Caco-2 (cell line): ENCODE measurements at regions not wholly inside any gene's neighbourhood (a gene's known extent, or its start where the extent isn't known, plus 50 kb on each side); places are given as distances from the start of the nearest gene placed in this dataset.

ENCODE experiments used
- BruUV-seq: library from RNA; stranded (reverse); fragments of 400-500 nt; replicated peaks from 2 replicates; lab custom pipeline; 2021; lab: Mats Ljungman, UMichigan
- CTCF ChIA-PET: fragments of 300-600 bp; sonication (Branson Sonifier 250); formaldehyde crosslinking; loops from one replicate; lab custom pipeline; 2022; ENCODE audit warnings: antibody characterized with exemption; lab: Charles Lee
- POLR2A ChIA-PET: fragments of 300-600 bp; sonication (Branson Sonifier 250); formaldehyde crosslinking; loops from one replicate; lab custom pipeline; 2022; ENCODE audit warnings: antibody characterized with exemption; lab: Charles Lee
- DNase-seq, 2 experiments: peaks; one replicate each; pipeline versions ENCODE4 v3.0.0 to v3.0.0-alpha.2; 2020 to 2022
- H3K27me3 ChIP-seq: replicated peaks from 2 replicates; pipeline ENCODE4 v1.6.0; 2011; ENCODE audit warnings: low read length; ENCODE audit not compliant: control insufficient read depth, insufficient read depth
- H3K36me3 ChIP-seq: 2 replicates; pipeline ENCODE4 v1.5.1; 2011; ENCODE audit warnings: low read length; ENCODE audit not compliant: control insufficient read depth, insufficient read depth
- H3K4me1 ChIP-seq: fragments of 250-450 bp; sonication (Bioruptor Pico); 2 replicates; pipeline ENCODE4 v1.5.1; 2020; ENCODE audit warnings: mild to moderate bottlenecking
- H3K4me3 ChIP-seq: 2 replicates; pipeline ENCODE4 v1.5.1; 2011; ENCODE audit warnings: low read depth, mild to moderate bottlenecking, control low read depth, low read length
- H3K9me3 ChIP-seq: fragments of 250-450 bp; sonication (Bioruptor Pico); 2 replicates; pipeline ENCODE4 v1.5.1; 2020; ENCODE audit warnings: mild to moderate bottlenecking, moderate library complexity
- H3K27ac Mint-ChIP-seq: one replicate; pipeline ENCODE4 v1.8.0; 2022; ENCODE audit warnings: mixed read lengths; ENCODE audit not compliant: unreplicated experiment
- H3K27me3 Mint-ChIP-seq: one replicate; pipeline ENCODE4 v1.8.0; 2022; ENCODE audit warnings: mixed read lengths; ENCODE audit not compliant: insufficient read depth, unreplicated experiment
- H3K36me3 Mint-ChIP-seq: one replicate; pipeline ENCODE4 v1.8.0; 2022; ENCODE audit warnings: mild to moderate bottlenecking, mixed read lengths; ENCODE audit not compliant: insufficient read depth, unreplicated experiment
- H3K4me1 Mint-ChIP-seq: one replicate; pipeline ENCODE4 v1.8.0; 2022; ENCODE audit warnings: low read depth, mixed read lengths; ENCODE audit not compliant: unreplicated experiment
- H3K4me3 Mint-ChIP-seq: one replicate; pipeline ENCODE4 v1.8.0; 2022; ENCODE audit warnings: mild to moderate bottlenecking, moderate library complexity, mixed read lengths; ENCODE audit not compliant: unreplicated experiment
- H3K9me3 Mint-ChIP-seq: one replicate; pipeline ENCODE4 v1.8.0; 2022; ENCODE audit warnings: mixed read lengths; ENCODE audit not compliant: unreplicated experiment
- CTCF ChIP-seq, 2 experiments: fragments of 200-600 bp in 1 of 2; IDR thresholded peaks; 1 replicate in 1 of 2; 2 replicates in 1 of 2; pipeline versions ENCODE4 v1.5.1 to v1.8.0; 2011 to 2022; ENCODE audit warnings: antibody characterized with exemption in 1 of 2, control low read depth in 1 of 2, inconsistent platforms in 1 of 2, low read depth in 1 of 2, low read length in 1 of 2, mild to moderate bottlenecking in 1 of 2, moderate library complexity in 1 of 2; ENCODE audit not compliant: insufficient read depth in 1 of 2, severe bottlenecking in 1 of 2, unreplicated experiment in 1 of 2
- intact Hi-C: fragments of 100-400 bp; cut with micrococcal nuclease; formaldehyde crosslinking; loops from one replicate; pipeline ENCODE4 v1.10.0; 2022; ENCODE audit not compliant: unreplicated experiment

DNA sequence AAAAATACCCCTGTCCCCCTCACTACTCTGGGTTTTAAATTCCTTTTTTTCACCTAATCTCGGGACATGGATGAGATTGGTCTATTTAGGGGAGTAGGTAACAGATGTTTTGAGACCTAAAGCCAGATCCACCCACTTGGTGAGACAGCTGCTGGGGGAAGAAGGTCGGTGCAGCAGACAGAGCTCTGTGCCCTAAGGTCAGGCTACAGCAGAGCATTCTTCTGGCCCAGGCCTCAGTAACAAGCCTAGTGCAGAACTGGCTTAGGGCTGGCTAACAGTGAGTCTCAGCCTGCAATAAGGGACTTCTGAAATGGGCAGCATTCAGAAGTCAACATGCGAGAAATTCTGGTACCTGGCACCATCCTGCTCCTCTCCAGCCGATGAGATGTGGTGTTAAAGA, 444.9 kb upstream of the KIRREL3 start:
- intact Hi-C loops: no loop called here
- ChIA-PET CTCF (no interaction called here), POLR2A (no interaction called here)
- H3K4me3 ChIP-seq: no peak overlapping the region
- H3K36me3 Mint-ChIP-seq: no peaks in the 10 kb centered on the region
- H3K27ac Mint-ChIP-seq: no peak overlapping the region
- no peak for TF ChIP-seq CTCF (IDR thresholded peaks at IDR 0.05; ENCODE audit: insufficient read depth in 1 of 2, low read depth in 1 of 2, low read length in 1 of 2, severe bottlenecking in 1 of 2, unreplicated experiment in 1 of 2)
- DNase-seq: no peak
- H3K27me3 Mint-ChIP-seq: peaks cover 10% of the 10 kb centered on the region
- BruUV-seq: no TSS peak
- no peaks in the 10 kb centered on the region for H3K9me3 Mint-ChIP-seq
- no peaks in the 10 kb centered on the region for H3K27me3 ChIP-seq
- H3K9me3 ChIP-seq: no peaks in the 10 kb centered on the region
- H3K36me3 ChIP-seq: no peaks in the 10 kb centered on the region
- H3K4me1 Mint-ChIP-seq: no peaks in the 10 kb centered on the region
- H3K4me3 Mint-ChIP-seq: no peak overlapping the region
- no peaks in the 10 kb centered on the region for H3K4me1 ChIP-seq

DNA sequence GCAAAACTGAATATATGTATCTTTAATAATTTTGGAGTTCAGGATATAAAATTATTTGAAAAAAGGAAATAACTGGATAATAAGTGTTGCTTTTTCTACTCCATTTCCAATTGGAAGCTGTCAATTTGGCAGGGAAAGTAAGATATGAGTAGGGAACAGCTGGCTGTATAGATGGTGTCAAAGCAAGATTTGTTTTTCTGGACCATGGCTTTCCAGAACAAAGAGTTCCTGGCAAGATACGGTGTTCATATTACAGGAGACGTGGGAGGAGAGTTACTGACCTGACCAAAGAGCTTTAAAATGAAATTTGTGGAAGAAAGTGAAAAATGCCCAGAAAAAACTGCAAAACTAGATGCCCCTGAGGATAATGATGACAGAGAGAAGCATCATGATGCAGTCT, 442.7 kb upstream of the KIRREL3 start:
- POLR2A ChIA-PET: no interaction called here
- no peaks in the 10 kb centered on the region for H3K27me3 ChIP-seq
- no peak overlapping the region for H3K4me3 ChIP-seq
- DNase-seq: no peak
- H3K4me1 ChIP-seq: no peaks in the 10 kb centered on the region
- Mint-ChIP-seq H3K27ac (no peak overlapping the region), H3K9me3 (no peaks in the 10 kb centered on the region), H3K4me1 (no peaks in the 10 kb centered on the region), H3K36me3 (no peaks in the 10 kb centered on the region), H3K27me3 (peaks cover 13% of the 10 kb centered on the region), H3K4me3 (no peak overlapping the region)
- no peak for TF ChIP-seq CTCF (IDR thresholded peaks at IDR 0.05; ENCODE audit: insufficient read depth in 1 of 2, low read depth in 1 of 2, low read length in 1 of 2, severe bottlenecking in 1 of 2, unreplicated experiment in 1 of 2)
- no peaks in the 10 kb centered on the region for H3K9me3 ChIP-seq
- intact Hi-C loops: no loop called here
- no TSS peak for BruUV-seq
- H3K36me3 ChIP-seq: no peaks in the 10 kb centered on the region
- CTCF ChIA-PET: no interaction called here

DNA sequence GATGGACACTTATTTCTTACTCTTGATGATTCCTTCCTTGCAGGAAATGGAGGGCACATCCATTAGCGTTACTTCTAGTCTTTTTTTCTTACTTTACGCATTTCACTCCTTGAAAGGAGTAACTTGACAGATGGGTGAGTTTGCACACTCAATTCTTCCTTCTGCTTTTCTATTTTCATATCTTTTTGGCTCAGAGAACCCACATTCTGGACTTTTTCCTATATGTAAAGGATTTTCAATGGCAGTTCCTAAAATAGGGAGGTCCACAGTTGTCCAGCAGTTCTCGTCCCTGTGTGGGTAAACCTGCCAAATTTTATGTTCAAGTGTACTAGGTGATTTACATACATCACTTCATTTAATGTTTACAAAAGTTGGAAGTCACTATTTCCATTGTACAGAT, 440.0 kb upstream of the KIRREL3 start:
- POLR2A ChIA-PET: no interaction called here
- Histone ChIP-seq H3K4me3 (no peak overlapping the region), H3K36me3 (no peaks in the 10 kb centered on the region), H3K27me3 (no peaks in the 10 kb centered on the region), H3K9me3 (no peaks in the 10 kb centered on the region), H3K4me1 (no peaks in the 10 kb centered on the region)
- Mint-ChIP-seq H3K27me3 (peaks cover 10% of the 10 kb centered on the region), H3K9me3 (no peaks in the 10 kb centered on the region), H3K27ac (no peak overlapping the region), H3K4me3 (no peak overlapping the region), H3K4me1 (no peaks in the 10 kb centered on the region), H3K36me3 (no peaks in the 10 kb centered on the region)
- no peak for DNase-seq
- CTCF ChIA-PET: no interaction called here
- TF ChIP-seq CTCF (IDR thresholded peaks at IDR 0.05; ENCODE audit: insufficient read depth in 1 of 2, low read depth in 1 of 2, low read length in 1 of 2, severe bottlenecking in 1 of 2, unreplicated experiment in 1 of 2): no peak
- no TSS peak for BruUV-seq
- intact Hi-C loops: no loop called here
